ENCODE measurements at regions not wholly inside any gene's neighbourhood (a gene's known extent, or its start where the extent isn't known, plus 50 kb on each side); places are given as distances from the start of the nearest gene placed in this dataset.

DNA sequence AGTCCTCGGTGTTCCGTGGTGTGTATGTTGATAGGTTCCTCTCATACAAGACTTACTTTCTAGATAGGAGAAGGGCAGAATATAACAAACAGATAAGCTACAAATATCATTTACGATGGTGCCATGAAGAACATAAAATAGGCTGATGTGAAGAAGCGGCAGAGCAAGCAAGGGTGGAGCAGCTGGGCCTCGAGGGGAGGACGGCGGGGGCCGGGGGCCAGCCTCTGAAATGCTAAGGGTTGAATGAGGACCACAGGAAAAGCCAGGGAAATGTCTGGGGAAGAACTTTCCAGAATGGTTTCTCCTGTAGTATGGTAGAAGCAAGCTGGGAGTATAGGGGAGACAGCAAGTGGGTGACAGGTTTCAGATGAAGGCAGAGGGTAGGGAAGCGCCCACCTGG is 529.5 kb downstream of the LIG4 start:
- TF ChIP-seq, protein P1, sequence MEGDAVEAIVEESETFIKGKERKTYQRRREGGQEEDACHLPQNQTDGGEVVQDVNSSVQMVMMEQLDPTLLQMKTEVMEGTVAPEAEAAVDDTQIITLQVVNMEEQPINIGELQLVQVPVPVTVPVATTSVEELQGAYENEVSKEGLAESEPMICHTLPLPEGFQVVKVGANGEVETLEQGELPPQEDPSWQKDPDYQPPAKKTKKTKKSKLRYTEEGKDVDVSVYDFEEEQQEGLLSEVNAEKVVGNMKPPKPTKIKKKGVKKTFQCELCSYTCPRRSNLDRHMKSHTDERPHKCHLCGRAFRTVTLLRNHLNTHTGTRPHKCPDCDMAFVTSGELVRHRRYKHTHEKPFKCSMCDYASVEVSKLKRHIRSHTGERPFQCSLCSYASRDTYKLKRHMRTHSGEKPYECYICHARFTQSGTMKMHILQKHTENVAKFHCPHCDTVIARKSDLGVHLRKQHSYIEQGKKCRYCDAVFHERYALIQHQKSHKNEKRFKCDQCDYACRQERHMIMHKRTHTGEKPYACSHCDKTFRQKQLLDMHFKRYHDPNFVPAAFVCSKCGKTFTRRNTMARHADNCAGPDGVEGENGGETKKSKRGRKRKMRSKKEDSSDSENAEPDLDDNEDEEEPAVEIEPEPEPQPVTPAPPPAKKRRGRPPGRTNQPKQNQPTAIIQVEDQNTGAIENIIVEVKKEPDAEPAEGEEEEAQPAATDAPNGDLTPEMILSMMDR (IDR thresholded peaks at IDR 0.05; ENCODE audit: unreplicated experiment), result no peak
- Mint-ChIP-seq H3K9me3 (peaks cover 9% of the 10 kb centered on the region), H3K27ac (no peak overlapping the region), H3K4me3 (no peak overlapping the region), H3K36me3 (no peaks in the 10 kb centered on the region), H3K27me3 (ENCODE audit: low read depth) (peaks cover 7% of the 10 kb centered on the region), H3K4me1 (no peaks in the 10 kb centered on the region)
- DNase-seq (ENCODE audit: low spot score in 2 of 2, unreplicated experiment in 2 of 2), result no peak

DNA sequence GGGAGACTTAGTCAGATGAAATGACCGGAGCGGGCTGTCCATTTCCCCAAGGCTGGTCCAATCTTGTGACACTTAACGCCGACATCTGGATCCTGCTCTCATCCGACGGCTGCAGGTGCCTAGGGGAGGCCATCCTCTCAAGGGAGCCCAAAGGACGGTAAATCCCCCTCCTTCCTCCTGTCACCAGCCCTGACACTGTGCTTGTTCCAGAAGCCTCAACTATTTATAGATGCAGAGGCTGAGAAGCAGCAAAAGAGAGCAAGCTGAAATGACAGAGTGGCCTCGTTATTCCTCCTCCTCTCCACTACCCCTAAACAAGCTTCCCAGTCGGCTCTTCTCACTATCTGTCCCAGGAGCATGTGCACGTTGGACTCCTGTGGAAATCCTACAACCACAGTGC is 533.7 kb downstream of the LIG4 start:
- Mint-ChIP-seq H3K27me3 (ENCODE audit: low read depth) (no peaks in the 10 kb centered on the region), H3K27ac (no peak overlapping the region), H3K4me3 (no peak overlapping the region), H3K9me3 (peaks cover 6% of the 10 kb centered on the region), H3K4me1 (no peaks in the 10 kb centered on the region), H3K36me3 (no peaks in the 10 kb centered on the region)
- DNase-seq (ENCODE audit: low spot score in 2 of 2, unreplicated experiment in 2 of 2), result no peak
- TF ChIP-seq, protein P1 (IDR thresholded peaks at IDR 0.05; ENCODE audit: unreplicated experiment), result no peak

DNA sequence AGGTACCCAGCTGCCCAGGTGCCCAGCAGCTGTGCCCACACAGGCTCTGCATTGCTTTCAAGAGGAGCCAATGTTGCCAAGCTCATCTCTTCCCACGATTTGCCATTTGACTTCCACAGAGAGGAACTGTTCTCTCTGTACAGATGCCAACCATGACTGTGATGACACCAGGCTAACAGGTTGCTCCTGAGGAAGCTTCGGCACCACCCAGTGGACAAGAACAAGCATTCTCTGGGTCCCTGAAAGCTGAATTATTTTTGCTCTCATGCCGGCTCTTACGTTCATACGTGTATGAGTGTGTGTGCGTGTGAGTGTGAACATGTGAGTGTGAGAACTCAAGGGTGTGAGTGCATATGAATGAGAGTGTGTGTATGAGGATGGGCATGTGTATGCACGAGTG is 535.2 kb downstream of the LIG4 start:
- H3K36me3 Mint-ChIP-seq, result no peaks in the 10 kb centered on the region
- H3K27ac Mint-ChIP-seq, result no peak overlapping the region
- H3K4me3 Mint-ChIP-seq, result no peak overlapping the region
- no peaks in the 10 kb centered on the region for H3K4me1 Mint-ChIP-seq
- TF ChIP-seq, protein P1 (IDR thresholded peaks at IDR 0.05; ENCODE audit: unreplicated experiment), result no peak
- peaks cover under 1% of the 10 kb centered on the region for H3K27me3 Mint-ChIP-seq (ENCODE audit: low read depth)
- no peaks in the 10 kb centered on the region for H3K9me3 Mint-ChIP-seq
- DNase-seq (ENCODE audit: low spot score in 2 of 2, unreplicated experiment in 2 of 2), result no peak

DNA sequence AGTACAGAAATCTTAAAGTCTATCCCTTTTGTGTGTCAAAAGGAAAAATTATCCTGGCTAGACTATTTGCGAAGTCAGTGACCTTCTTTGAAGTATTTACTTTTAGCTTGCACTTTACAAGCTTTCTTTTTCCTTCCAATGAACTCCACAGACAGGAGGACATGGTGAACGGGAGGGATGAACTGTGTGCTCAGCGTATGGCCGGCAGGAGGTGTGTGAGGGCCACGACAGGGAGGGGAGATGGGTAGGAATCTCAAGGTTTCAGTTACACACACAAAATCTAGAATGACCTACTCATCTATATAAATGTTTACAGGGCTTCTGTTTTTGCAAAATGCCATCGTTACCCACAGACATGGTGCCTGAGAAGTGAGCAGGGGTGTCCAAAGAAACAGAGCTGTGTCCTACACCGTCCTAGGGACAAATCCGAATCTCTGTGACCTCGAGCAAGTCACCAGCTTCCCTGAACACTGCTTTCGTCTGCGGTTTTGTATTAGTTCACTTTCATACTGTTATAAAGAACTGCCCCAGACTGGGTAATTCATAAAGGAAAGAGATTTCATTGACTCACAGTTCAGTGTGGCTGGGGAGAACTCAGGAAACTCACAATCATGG is 537.2 kb downstream of the LIG4 start:
- Mint-ChIP-seq H3K9me3 (no peaks in the 10 kb centered on the region), H3K4me3 (no peak overlapping the region), H3K36me3 (no peaks in the 10 kb centered on the region), H3K4me1 (no peaks in the 10 kb centered on the region), H3K27ac (no peak overlapping the region), H3K27me3 (ENCODE audit: low read depth) (peaks cover 1% of the 10 kb centered on the region)
- no peak for DNase-seq (ENCODE audit: low spot score in 2 of 2, unreplicated experiment in 2 of 2)
- TF ChIP-seq, protein P1 (IDR thresholded peaks at IDR 0.05; ENCODE audit: unreplicated experiment), result no peak

DNA sequence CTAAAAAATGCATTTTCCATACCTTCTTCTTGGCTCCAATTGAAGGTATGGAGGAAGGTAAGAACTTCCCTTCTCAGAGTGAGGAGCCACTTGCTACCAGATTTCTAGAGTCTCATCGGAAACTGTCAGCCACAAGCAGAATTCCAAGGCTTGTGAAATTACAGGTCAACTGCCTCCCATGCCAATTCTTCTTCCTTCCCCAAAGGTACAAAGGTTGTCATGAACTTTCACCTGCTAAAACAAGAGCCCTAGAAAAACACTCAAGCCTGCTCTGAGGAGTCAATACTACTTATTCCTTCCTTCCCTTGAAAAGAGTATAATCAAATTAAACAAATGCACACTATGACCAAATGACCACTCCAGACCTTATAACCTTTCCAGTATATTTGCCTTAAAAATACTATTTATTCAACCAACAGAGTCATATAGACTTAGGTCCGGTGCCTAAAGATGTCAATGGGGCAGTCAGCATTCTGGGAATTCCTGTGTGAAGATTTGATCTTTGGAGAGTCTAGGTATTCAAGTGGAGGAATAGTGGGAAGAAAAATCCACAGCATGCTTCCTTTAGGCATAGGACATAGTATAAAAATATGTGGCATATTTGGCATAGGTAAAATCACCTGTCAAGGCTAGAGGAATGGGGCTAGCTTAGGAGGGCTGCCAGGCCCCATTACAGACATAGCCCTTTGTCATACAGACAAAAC is 539.3 kb downstream of the LIG4 start:
- Mint-ChIP-seq H3K4me3 (no peak overlapping the region), H3K4me1 (no peaks in the 10 kb centered on the region), H3K27me3 (ENCODE audit: low read depth) (peaks cover 1% of the 10 kb centered on the region), H3K9me3 (no peaks in the 10 kb centered on the region), H3K27ac (no peak overlapping the region), H3K36me3 (no peaks in the 10 kb centered on the region)
- TF ChIP-seq, protein P1 (IDR thresholded peaks at IDR 0.05; ENCODE audit: unreplicated experiment), result no peak
- no peak for DNase-seq (ENCODE audit: low spot score in 2 of 2, unreplicated experiment in 2 of 2)
